HepG2 (cell line): ENCODE measurements at regions not wholly inside any gene's neighbourhood (a gene's known extent, or its start where the extent isn't known, plus 50 kb on each side); places are given as distances from the start of the nearest gene placed in this dataset.

Experiments used
- ATAC-seq: fragments of 200-7000 bp; cut with Tn5 transposase; 3 replicates; pipeline ENCODE4 v1.9.1; 2020; ENCODE audit warnings: mild to moderate bottlenecking, moderate library complexity
- BruUV-seq: library from RNA; stranded (reverse); fragments of 400-500 nt; replicated peaks from 2 replicates; lab custom pipeline; 2021; lab: Mats Ljungman, UMichigan
- CTCF ChIA-PET: fragments of 300-600 bp; formaldehyde crosslinking; extraction: SDS; loops from one replicate; lab custom pipeline; 2021; ENCODE audit warnings: low total read pairs, inconsistent platforms, low intra/inter-chr PET ratio; lab: Yijun Ruan, JAX
- POLR2A ChIA-PET: fragments of 350-600 bp; sonication (Branson Sonifier 250); formaldehyde crosslinking; loops from one replicate; lab custom pipeline; 2020; ENCODE audit warnings: antibody characterized with exemption, inconsistent platforms; lab: Yijun Ruan, JAX
- DNase-seq: peaks from one replicate; pipeline ENCODE4 v3.0.0-alpha.2; 2015; ENCODE audit warnings: low spot score
- FAIRE-seq: peaks from 3 replicates; lab custom pipeline; 2011; peaks lifted over from hg19 to GRCh38; lab: Jason Lieb, UNC
- H2AFZ ChIP-seq: one replicate; pipeline ENCODE4 v1.6.1; 2011; ENCODE audit warnings: low read length, inconsistent platforms
- H3K27ac ChIP-seq: fragments of 300-600 bp; 3 replicates; pipeline ENCODE4 v1.8.0; 2011; ENCODE audit warnings: mixed run types, mild to moderate bottlenecking, mixed read lengths, low read length, inconsistent platforms; ENCODE audit not compliant: insufficient read depth; ENCODE audit errors: extremely low read length
- H3K27me3 ChIP-seq, 2 experiments: fragments of 200-600 bp in 1 of 2; 2 replicates in 1 of 2; 3 replicates in 1 of 2; pipeline versions ENCODE4 v1.6.0 to v1.8.0; 2011; ENCODE audit warnings: low read length in 2 of 2, mild to moderate bottlenecking in 2 of 2, moderate library complexity in 2 of 2, inconsistent platforms in 1 of 2; ENCODE audit not compliant: insufficient read depth in 2 of 2, control insufficient read depth in 1 of 2
- H3K36me3 ChIP-seq, 2 experiments: fragments of 200-600 bp in 1 of 2; replicated peaks in 1 of 2; 2 replicates in 1 of 2; 3 replicates in 1 of 2; pipeline versions ENCODE4 v1.5.1 to v1.8.0; 2011; ENCODE audit warnings: low read length in 2 of 2, inconsistent platforms in 1 of 2; ENCODE audit not compliant: insufficient read depth in 2 of 2, control insufficient read depth in 1 of 2
- H3K4me1 ChIP-seq: 2 replicates; pipeline ENCODE4 v1.5.1; 2012; ENCODE audit warnings: low read length, inconsistent platforms; ENCODE audit not compliant: insufficient read depth
- H3K4me2 ChIP-seq: 2 replicates; pipeline ENCODE4 v1.6.0; 2011; ENCODE audit warnings: low read depth, low read length, inconsistent platforms
- H3K4me3 ChIP-seq, 3 experiments: fragments of 200-600 bp in 1 of 3; sonication (generic), shearing (Covaris generic) in 1 of 3; replicated peaks in 1 of 3; 2 replicates each; pipeline ENCODE4 v1.5.1; 2011 to 2016; ENCODE audit warnings: low read length in 3 of 3, inconsistent platforms in 2 of 3, low read depth in 2 of 3, mild to moderate bottlenecking in 2 of 3, control low read depth in 1 of 3, mixed read lengths in 1 of 3; ENCODE audit not compliant: insufficient read depth in 1 of 3
- H3K79me2 ChIP-seq: one replicate; pipeline ENCODE4 v1.6.1; 2011; ENCODE audit warnings: low read length, inconsistent platforms; ENCODE audit not compliant: insufficient read depth
- H3K9ac ChIP-seq: 2 replicates; pipeline ENCODE4 v1.6.0; 2011; ENCODE audit warnings: mild to moderate bottlenecking, low read depth, low read length, inconsistent platforms; ENCODE audit not compliant: insufficient read depth
- H3K9me3 ChIP-seq: 2 replicates; pipeline ENCODE4 v1.5.1; 2012; ENCODE audit warnings: mild to moderate bottlenecking, low read length
- H4K20me1 ChIP-seq: 2 replicates; pipeline ENCODE4 v1.6.0; 2011; ENCODE audit warnings: inconsistent platforms, mild to moderate bottlenecking, low read length, moderate library complexity; ENCODE audit not compliant: insufficient read depth
- DR1 ChIP-seq: sonication (generic); formaldehyde crosslinking; IDR thresholded peaks from 2 replicates; pipeline ENCODE4 v1.8.0; 2021; ENCODE audit warnings: mild to moderate bottlenecking, missing genetic modification reagents, inconsistent platforms
- ETV6 ChIP-seq: sonication (generic); formaldehyde crosslinking; conservative IDR thresholded peaks from 2 replicates; pipeline ENCODE4 v1.4.0; 2020; ENCODE audit warnings: missing genetic modification reagents
- MZF1 ChIP-seq: sonication (generic); formaldehyde crosslinking; IDR thresholded peaks from 2 replicates; pipeline ENCODE4 v1.8.1; 2023; ENCODE audit warnings: mild to moderate bottlenecking, missing genetic modification reagents, borderline replicate concordance
- NFIC ChIP-seq: IDR thresholded peaks from 2 replicates; pipeline ENCODE4 v1.6.1; 2012; ENCODE audit warnings: mild to moderate bottlenecking, low read length, inconsistent platforms
- NFKBIZ ChIP-seq: IDR thresholded peaks from 2 replicates; pipeline ENCODE4 v1.6.1; 2018; ENCODE audit warnings: missing genetic modification reagents, missing compliant biosample characterization
- PAWR ChIP-seq: sonication (generic); formaldehyde crosslinking; IDR thresholded peaks from 2 replicates; pipeline ENCODE4 v1.4.0; 2020; ENCODE audit warnings: missing genetic modification reagents, mild to moderate bottlenecking, borderline replicate concordance
- REL ChIP-seq: sonication (generic); formaldehyde crosslinking; conservative IDR thresholded peaks from 2 replicates; pipeline ENCODE4 v1.8.0; 2022; ENCODE audit warnings: mild to moderate bottlenecking, missing genetic modification reagents, moderate library complexity
- TOE1 ChIP-seq: sonication (generic); formaldehyde crosslinking; IDR thresholded peaks from 2 replicates; pipeline ENCODE4 v1.4.0; 2020; ENCODE audit warnings: mild to moderate bottlenecking, missing genetic modification reagents
- YEATS4 ChIP-seq: sonication (generic); formaldehyde crosslinking; IDR thresholded peaks from 2 replicates; pipeline ENCODE4 v1.4.0; 2020; ENCODE audit warnings: missing genetic modification reagents, borderline replicate concordance
- ZNF143 ChIP-seq: sonication (generic); formaldehyde crosslinking; IDR thresholded peaks from 2 replicates; pipeline ENCODE4 v1.4.0; 2020; ENCODE audit warnings: missing genetic modification reagents
- ZNF674 ChIP-seq: sonication (generic); formaldehyde crosslinking; IDR thresholded peaks from 2 replicates; pipeline ENCODE4 v1.5.0; 2020; ENCODE audit warnings: low read depth, mild to moderate bottlenecking, missing genetic modification reagents
- ZSCAN12 ChIP-seq: sonication (generic); formaldehyde crosslinking; IDR thresholded peaks from 2 replicates; pipeline ENCODE4 v1.9.0; 2021; ENCODE audit warnings: mild to moderate bottlenecking, missing genetic modification reagents
- in situ Hi-C: cut with HindIII; loops from 2 replicates; pipeline ENCODE4 v1.10.0; 2017; ENCODE audit warnings: low pct_unique_long_range_greater_than_20kb; ENCODE audit not compliant: extremely low pct_ligation_motif_present
- intact Hi-C: fragments of 100-400 bp; cut with micrococcal nuclease; formaldehyde crosslinking; loops from one replicate; pipeline ENCODE4 v1.10.0; 2022; ENCODE audit not compliant: unreplicated experiment
- TF ChIP-seq, protein P1 (sequence below): IDR thresholded peaks from 2 replicates; pipeline ENCODE4 v1.6.1; 2016; ENCODE audit warnings: low read depth, missing genetic modification reagents, missing compliant biosample characterization
- TF ChIP-seq, protein P2 (sequence below): sonication (generic); formaldehyde crosslinking; IDR thresholded peaks from 2 replicates; pipeline ENCODE4 v1.5.1; 2020; ENCODE audit warnings: missing genetic modification reagents, mild to moderate bottlenecking, borderline replicate concordance
- TF ChIP-seq, protein P3 (sequence below): sonication (generic); formaldehyde crosslinking; IDR thresholded peaks from 2 replicates; pipeline ENCODE4 v1.4.0; 2020; ENCODE audit warnings: low read depth, missing genetic modification reagents

DNA sequence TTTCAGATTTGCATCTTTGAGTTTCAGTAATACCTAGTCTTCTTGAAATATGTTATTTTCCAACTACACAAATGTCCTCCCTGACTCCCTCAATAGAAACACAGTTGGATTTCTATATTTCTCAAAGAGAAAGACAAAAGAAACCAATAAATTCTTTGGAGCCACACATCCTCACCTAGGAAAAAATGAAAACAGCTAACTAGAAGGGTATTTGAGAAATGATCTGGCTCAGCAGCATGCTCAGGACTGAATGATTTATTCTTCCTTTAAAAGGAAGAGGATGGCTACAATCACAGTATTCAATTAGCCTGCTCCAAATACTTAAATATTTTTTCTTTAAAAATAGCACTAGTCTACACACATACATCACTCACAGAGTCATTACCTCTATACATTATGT is 196.4 kb upstream of the TENT5A start:
- POLR2A ChIA-PET = no interaction called here
- FAIRE-seq (no peak), DNase-seq (no peak)
- no peak for TF ChIP-seq ZNF674 (CRISPR knock-in tag)
- no peak for TF ChIP-seq YEATS4 (CRISPR knock-in tag)
- TF ChIP-seq, protein P1, sequence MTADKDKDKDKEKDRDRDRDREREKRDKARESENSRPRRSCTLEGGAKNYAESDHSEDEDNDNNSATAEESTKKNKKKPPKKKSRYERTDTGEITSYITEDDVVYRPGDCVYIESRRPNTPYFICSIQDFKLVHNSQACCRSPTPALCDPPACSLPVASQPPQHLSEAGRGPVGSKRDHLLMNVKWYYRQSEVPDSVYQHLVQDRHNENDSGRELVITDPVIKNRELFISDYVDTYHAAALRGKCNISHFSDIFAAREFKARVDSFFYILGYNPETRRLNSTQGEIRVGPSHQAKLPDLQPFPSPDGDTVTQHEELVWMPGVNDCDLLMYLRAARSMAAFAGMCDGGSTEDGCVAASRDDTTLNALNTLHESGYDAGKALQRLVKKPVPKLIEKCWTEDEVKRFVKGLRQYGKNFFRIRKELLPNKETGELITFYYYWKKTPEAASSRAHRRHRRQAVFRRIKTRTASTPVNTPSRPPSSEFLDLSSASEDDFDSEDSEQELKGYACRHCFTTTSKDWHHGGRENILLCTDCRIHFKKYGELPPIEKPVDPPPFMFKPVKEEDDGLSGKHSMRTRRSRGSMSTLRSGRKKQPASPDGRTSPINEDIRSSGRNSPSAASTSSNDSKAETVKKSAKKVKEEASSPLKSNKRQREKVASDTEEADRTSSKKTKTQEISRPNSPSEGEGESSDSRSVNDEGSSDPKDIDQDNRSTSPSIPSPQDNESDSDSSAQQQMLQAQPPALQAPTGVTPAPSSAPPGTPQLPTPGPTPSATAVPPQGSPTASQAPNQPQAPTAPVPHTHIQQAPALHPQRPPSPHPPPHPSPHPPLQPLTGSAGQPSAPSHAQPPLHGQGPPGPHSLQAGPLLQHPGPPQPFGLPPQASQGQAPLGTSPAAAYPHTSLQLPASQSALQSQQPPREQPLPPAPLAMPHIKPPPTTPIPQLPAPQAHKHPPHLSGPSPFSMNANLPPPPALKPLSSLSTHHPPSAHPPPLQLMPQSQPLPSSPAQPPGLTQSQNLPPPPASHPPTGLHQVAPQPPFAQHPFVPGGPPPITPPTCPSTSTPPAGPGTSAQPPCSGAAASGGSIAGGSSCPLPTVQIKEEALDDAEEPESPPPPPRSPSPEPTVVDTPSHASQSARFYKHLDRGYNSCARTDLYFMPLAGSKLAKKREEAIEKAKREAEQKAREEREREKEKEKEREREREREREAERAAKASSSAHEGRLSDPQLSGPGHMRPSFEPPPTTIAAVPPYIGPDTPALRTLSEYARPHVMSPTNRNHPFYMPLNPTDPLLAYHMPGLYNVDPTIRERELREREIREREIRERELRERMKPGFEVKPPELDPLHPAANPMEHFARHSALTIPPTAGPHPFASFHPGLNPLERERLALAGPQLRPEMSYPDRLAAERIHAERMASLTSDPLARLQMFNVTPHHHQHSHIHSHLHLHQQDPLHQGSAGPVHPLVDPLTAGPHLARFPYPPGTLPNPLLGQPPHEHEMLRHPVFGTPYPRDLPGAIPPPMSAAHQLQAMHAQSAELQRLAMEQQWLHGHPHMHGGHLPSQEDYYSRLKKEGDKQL (CRISPR knock-in tag) = no peak
- no peak for TF ChIP-seq TOE1 (CRISPR knock-in tag)
- TF ChIP-seq REL (CRISPR knock-in tag) = no peak
- no peak for TF ChIP-seq NFKBIZ (CRISPR knock-in tag)
- no peak for TF ChIP-seq ZSCAN12 (CRISPR knock-in tag)
- no peak for TF ChIP-seq NFIC
- TF ChIP-seq, protein P2, sequence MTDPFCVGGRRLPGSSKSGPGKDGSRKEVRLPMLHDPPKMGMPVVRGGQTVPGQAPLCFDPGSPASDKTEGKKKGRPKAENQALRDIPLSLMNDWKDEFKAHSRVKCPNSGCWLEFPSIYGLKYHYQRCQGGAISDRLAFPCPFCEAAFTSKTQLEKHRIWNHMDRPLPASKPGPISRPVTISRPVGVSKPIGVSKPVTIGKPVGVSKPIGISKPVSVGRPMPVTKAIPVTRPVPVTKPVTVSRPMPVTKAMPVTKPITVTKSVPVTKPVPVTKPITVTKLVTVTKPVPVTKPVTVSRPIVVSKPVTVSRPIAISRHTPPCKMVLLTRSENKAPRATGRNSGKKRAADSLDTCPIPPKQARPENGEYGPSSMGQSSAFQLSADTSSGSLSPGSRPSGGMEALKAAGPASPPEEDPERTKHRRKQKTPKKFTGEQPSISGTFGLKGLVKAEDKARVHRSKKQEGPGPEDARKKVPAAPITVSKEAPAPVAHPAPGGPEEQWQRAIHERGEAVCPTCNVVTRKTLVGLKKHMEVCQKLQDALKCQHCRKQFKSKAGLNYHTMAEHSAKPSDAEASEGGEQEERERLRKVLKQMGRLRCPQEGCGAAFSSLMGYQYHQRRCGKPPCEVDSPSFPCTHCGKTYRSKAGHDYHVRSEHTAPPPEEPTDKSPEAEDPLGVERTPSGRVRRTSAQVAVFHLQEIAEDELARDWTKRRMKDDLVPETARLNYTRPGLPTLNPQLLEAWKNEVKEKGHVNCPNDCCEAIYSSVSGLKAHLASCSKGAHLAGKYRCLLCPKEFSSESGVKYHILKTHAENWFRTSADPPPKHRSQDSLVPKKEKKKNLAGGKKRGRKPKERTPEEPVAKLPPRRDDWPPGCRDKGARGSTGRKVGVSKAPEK (CRISPR knock-in tag) = no peak
- TF ChIP-seq, protein P3, sequence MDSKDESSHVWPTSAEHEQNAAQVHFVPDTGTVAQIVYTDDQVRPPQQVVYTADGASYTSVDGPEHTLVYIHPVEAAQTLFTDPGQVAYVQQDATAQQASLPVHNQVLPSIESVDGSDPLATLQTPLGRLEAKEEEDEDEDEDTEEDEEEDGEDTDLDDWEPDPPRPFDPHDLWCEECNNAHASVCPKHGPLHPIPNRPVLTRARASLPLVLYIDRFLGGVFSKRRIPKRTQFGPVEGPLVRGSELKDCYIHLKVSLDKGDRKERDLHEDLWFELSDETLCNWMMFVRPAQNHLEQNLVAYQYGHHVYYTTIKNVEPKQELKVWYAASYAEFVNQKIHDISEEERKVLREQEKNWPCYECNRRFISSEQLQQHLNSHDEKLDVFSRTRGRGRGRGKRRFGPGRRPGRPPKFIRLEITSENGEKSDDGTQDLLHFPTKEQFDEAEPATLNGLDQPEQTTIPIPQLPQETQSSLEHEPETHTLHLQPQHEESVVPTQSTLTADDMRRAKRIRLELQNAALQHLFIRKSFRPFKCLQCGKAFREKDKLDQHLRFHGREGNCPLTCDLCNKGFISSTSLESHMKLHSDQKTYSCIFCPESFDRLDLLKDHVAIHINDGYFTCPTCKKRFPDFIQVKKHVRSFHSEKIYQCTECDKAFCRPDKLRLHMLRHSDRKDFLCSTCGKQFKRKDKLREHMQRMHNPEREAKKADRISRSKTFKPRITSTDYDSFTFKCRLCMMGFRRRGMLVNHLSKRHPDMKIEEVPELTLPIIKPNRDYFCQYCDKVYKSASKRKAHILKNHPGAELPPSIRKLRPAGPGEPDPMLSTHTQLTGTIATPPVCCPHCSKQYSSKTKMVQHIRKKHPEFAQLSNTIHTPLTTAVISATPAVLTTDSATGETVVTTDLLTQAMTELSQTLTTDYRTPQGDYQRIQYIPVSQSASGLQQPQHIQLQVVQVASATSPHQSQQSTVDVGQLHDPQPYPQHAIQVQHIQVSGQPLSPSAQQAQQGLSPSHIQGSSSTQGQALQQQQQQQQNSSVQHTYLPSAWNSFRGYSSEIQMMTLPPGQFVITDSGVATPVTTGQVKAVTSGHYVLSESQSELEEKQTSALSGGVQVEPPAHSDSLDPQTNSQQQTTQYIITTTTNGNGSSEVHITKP (CRISPR knock-in tag) = no peak
- no peak for TF ChIP-seq MZF1 (CRISPR knock-in tag)
- TF ChIP-seq ETV6 (CRISPR knock-in tag) = no peak
- no peak for TF ChIP-seq DR1 (CRISPR knock-in tag)
- no peak for TF ChIP-seq PAWR
- no peak for TF ChIP-seq ZNF143 (CRISPR knock-in tag)

More for the DNA sequence above, 196.4 kb upstream of the TENT5A start:
- CTCF ChIA-PET = no interaction called here
- H3K4me1 ChIP-seq = no peaks in the 10 kb centered on the region
- H3K9me3 ChIP-seq = no peaks in the 10 kb centered on the region
- H3K36me3 ChIP-seq = no peaks in the 10 kb centered on the region
- in situ Hi-C loops (no loop called here), intact Hi-C loops (no loop called here)
- H4K20me1 ChIP-seq = no peaks in the 10 kb centered on the region
- no TSS peak for BruUV-seq
- H3K4me3 ChIP-seq = no peak overlapping the region
- no peaks in the 10 kb centered on the region for H3K79me2 ChIP-seq
- H3K9ac ChIP-seq = no peak overlapping the region
- H3K27me3 ChIP-seq = no peaks in the 10 kb centered on the region
- ATAC-seq = no peak
- H2AFZ ChIP-seq = no peak overlapping the region
- no peak overlapping the region for H3K27ac ChIP-seq
- H3K4me2 ChIP-seq = no peak overlapping the region
